ENCODE measurements at regions not wholly inside any gene's neighbourhood (a gene's known extent, or its start where the extent isn't known, plus 50 kb on each side); places are given as distances from the start of the nearest gene placed in this dataset.
"Not testable (repeated sequence)": the region's sequence is repeated elsewhere in the genome, so short reads cannot be mapped to it uniquely, and the experiment has no call there.

DNA sequence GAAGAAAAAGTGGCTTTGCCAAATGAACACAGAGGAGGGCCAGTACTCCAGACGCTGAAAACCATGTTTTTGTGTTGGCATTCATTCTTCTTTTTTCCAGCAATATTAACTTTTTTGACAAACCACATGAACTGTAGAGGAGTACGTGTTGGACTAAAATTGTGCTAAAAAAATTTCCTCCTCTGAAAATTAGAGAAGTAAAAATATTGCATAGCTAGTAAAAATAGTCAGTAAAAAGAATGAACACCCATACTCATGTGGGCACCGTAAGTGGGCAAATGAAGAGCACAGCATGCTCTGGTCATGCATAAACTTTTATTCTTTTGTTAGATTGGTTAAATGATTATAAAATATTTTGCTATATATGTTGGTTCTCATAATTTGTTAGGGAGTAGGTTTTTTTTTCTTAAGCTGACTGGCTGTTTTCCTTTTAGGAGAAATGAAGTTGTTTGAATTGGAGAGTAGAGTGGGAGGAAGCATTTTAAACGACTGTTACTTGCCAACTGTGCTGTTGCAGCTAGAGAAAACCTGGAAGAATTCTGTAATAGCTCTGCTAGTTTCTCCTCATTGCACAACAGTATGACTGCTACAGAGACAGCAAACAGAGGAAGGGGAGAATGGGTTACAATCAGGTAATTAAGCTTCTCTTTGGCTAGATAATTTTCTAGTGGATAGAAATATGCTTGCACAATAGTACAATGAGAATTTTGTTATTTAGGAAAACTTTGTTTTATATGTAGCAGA lies 222.4 kb downstream of the KCTD12 start:
- DNase-seq (ENCODE audit: low read depth) = no peak
- H3K4me3 ChIP-seq (ENCODE audit: control insufficient read depth, low read depth, low read length) = no peak overlapping the region
- no peak for TF ChIP-seq CTCF (IDR thresholded peaks at IDR 0.05; ENCODE audit: control insufficient read depth, insufficient read depth, low read depth, low read length, missing control alignments)

DNA sequence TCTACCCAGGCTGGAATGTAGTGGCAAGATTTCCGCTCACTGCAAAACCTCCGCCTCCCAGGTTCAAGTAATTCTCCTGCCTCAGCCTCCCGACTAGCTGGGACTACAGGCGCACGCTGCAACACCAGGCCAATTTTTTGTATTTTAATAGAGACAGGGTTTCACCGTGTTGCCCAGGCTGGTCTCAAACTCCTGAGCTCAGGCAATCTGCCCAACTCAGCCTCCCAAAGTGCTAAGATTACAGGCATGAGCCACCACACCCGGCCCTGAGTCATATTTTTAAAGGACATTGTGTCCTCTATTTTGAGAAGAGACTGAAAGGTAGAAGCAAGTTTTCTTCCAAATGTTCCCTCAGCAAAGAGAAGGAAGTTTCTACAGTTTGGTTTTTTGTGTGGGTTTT lies 227.1 kb downstream of the KCTD12 start:
- not testable (repeated sequence) for DNase-seq (ENCODE audit: low read depth); H3K4me3 ChIP-seq (ENCODE audit: control insufficient read depth, low read depth, low read length)

GRCh38 chr13:76656500-76656899 lies 229.7 kb downstream of the KCTD12 start:
- no peak overlapping the region for H3K4me3 ChIP-seq (ENCODE audit: control insufficient read depth, low read depth, low read length)
- no peak for DNase-seq (ENCODE audit: low read depth)
- TF ChIP-seq CTCF (IDR thresholded peaks at IDR 0.05; ENCODE audit: control insufficient read depth, insufficient read depth, low read depth, low read length, missing control alignments) = no peak

- no peak for DNase-seq (ENCODE audit: low read depth)
- no peak for TF ChIP-seq CTCF (IDR thresholded peaks at IDR 0.05; ENCODE audit: control insufficient read depth, insufficient read depth, low read depth, low read length, missing control alignments)
- no peak overlapping the region for H3K4me3 ChIP-seq (ENCODE audit: control insufficient read depth, low read depth, low read length)
Measured at GRCh38 chr13:76656056-76656455, 230.1 kb downstream of the KCTD12 start.

- H3K4me3 ChIP-seq (ENCODE audit: control insufficient read depth, low read depth, low read length) = no peak overlapping the region
- no peak for DNase-seq (ENCODE audit: low read depth)
- no peak for TF ChIP-seq CTCF (IDR thresholded peaks at IDR 0.05; ENCODE audit: control insufficient read depth, insufficient read depth, low read depth, low read length, missing control alignments)
Measured at GRCh38 chr13:76654263-76654662, 231.9 kb downstream of the KCTD12 start.

DNA sequence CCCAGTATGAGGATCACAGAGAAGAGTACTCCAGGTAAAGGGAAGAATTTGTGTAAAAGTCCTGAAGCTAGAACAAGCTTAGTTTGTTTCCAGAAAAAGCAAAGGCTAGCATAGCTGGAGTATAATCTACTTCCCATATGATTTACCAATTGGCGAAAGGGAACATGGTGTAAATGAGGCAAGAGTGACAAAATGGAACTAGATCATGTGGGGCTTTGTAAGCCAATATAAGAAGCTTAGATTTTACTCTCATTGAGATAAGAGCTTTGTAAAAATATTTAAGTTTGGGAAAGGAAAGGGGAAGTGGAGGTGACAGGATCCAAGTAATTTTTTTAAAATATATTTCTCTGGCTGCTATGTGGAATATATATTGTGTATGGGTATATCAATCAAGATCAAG lies 234.9 kb downstream of the KCTD12 start:
- no peak for DNase-seq (ENCODE audit: low read depth)
- H3K4me3 ChIP-seq (ENCODE audit: control insufficient read depth, low read depth, low read length) = no peak overlapping the region
- TF ChIP-seq CTCF (IDR thresholded peaks at IDR 0.05; ENCODE audit: control insufficient read depth, insufficient read depth, low read depth, low read length, missing control alignments) = no peak

DNA sequence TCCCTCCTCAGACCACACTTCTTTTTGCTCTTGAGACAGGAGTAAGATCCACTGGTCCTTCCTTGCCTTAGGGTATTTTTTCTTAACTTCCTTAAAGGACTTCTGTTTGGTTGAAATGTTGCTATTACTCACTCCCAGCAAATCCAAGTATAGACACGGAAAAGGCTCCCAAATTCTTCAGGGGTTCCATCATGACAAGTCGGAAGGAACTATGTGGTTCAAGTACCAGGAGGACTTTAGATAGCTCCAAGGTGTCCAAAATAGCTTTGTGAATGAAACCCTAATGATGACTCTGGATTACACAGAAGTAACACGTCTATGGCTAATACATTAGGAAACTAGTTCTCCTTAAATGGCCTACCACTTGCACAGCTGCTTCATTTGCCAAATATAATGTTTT lies 238.7 kb downstream of the KCTD12 start:
- no peak for TF ChIP-seq CTCF (IDR thresholded peaks at IDR 0.05; ENCODE audit: control insufficient read depth, insufficient read depth, low read depth, low read length, missing control alignments)
- no peak overlapping the region for H3K4me3 ChIP-seq (ENCODE audit: control insufficient read depth, low read depth, low read length)
- no peak for DNase-seq (ENCODE audit: low read depth)

Data from AG09309 (cell line).